Nephron (organoid): ENCODE measurements at regions not wholly inside any gene's neighbourhood (a gene's known extent, or its start where the extent isn't known, plus 50 kb on each side); places are given as distances from the start of the nearest gene placed in this dataset.

Experiments used
- H3K27ac Mint-ChIP-seq, 3 experiments: 2 replicates each; pipeline ENCODE4 v1.8.0; 2020; ENCODE audit warnings: mixed read lengths in 3 of 3, mild to moderate bottlenecking in 2 of 3, moderate library complexity in 1 of 3
- H3K27me3 Mint-ChIP-seq: 2 replicates; pipeline ENCODE4 v1.8.0; 2021; ENCODE audit warnings: low read depth, mild to moderate bottlenecking, moderate library complexity, mixed read lengths
- H3K36me3 Mint-ChIP-seq: 2 replicates; pipeline ENCODE4 v1.8.0; 2020; ENCODE audit warnings: low read depth, mixed read lengths
- H3K4me1 Mint-ChIP-seq: 2 replicates; pipeline ENCODE4 v1.8.0; 2020; ENCODE audit warnings: mixed read lengths
- H3K4me3 Mint-ChIP-seq, 3 experiments: 2 replicates each; pipeline ENCODE4 v1.8.0; 2020; ENCODE audit warnings: mild to moderate bottlenecking in 3 of 3, mixed read lengths in 3 of 3, moderate library complexity in 2 of 3
- H3K9me3 Mint-ChIP-seq: 2 replicates; pipeline ENCODE4 v1.8.0; 2020; ENCODE audit warnings: mixed read lengths
- CTCF ChIP-seq, 3 experiments: fragments of 200-600 bp; sonication (generic); IDR thresholded peaks; one replicate each; pipeline ENCODE4 v1.5.0; 2021; ENCODE audit warnings: antibody characterized with exemption in 3 of 3; ENCODE audit not compliant: unreplicated experiment in 3 of 3

- no peak overlapping the region for H3K27ac Mint-ChIP-seq
- TF ChIP-seq CTCF (IDR thresholded peaks at IDR 0.05; ENCODE audit: unreplicated experiment in 3 of 3), result no peak
- peaks cover 48% of the 10 kb centered on the region for H3K27me3 Mint-ChIP-seq
- no peak overlapping the region for H3K4me3 Mint-ChIP-seq
- H3K9me3 Mint-ChIP-seq, result no peaks in the 10 kb centered on the region
- no peaks in the 10 kb centered on the region for H3K36me3 Mint-ChIP-seq
- H3K4me1 Mint-ChIP-seq, result peaks cover 5% of the 10 kb centered on the region
These were observed 94.9 kb upstream of the ATP2B2 start for GRCh38 chr3:10600296-10600714.

- H3K27ac Mint-ChIP-seq, result no peak overlapping the region
- TF ChIP-seq CTCF (IDR thresholded peaks at IDR 0.05; ENCODE audit: unreplicated experiment in 3 of 3), result no peak
- H3K9me3 Mint-ChIP-seq, result no peaks in the 10 kb centered on the region
- H3K36me3 Mint-ChIP-seq, result no peaks in the 10 kb centered on the region
- peaks cover 5% of the 10 kb centered on the region for H3K4me1 Mint-ChIP-seq
- peaks cover 48% of the 10 kb centered on the region for H3K27me3 Mint-ChIP-seq
- no peak overlapping the region for H3K4me3 Mint-ChIP-seq
These were observed 95.3 kb upstream of the ATP2B2 start for GRCh38 chr3:10600726-10601125.

GRCh38 chr3:10601151-10601856 is 95.9 kb upstream of the ATP2B2 start:
- Mint-ChIP-seq H3K27me3 (peaks cover 43% of the 10 kb centered on the region), H3K4me1 (peaks cover 5% of the 10 kb centered on the region), H3K9me3 (no peaks in the 10 kb centered on the region), H3K27ac (no peak overlapping the region), H3K4me3 (no peak overlapping the region), H3K36me3 (no peaks in the 10 kb centered on the region)
- TF ChIP-seq CTCF (IDR thresholded peaks at IDR 0.05; ENCODE audit: unreplicated experiment in 3 of 3), result no peak

GRCh38 chr3:10601857-10602230 is 96.5 kb upstream of the ATP2B2 start:
- H3K4me3 Mint-ChIP-seq, result no peak overlapping the region
- no peaks in the 10 kb centered on the region for H3K36me3 Mint-ChIP-seq
- no peak for TF ChIP-seq CTCF (IDR thresholded peaks at IDR 0.05; ENCODE audit: unreplicated experiment in 3 of 3)
- H3K4me1 Mint-ChIP-seq, result peaks cover 5% of the 10 kb centered on the region
- H3K27me3 Mint-ChIP-seq, result peaks cover 43% of the 10 kb centered on the region
- no peaks in the 10 kb centered on the region for H3K9me3 Mint-ChIP-seq
- H3K27ac Mint-ChIP-seq, result no peak overlapping the region

- Mint-ChIP-seq H3K27ac (no peak overlapping the region), H3K4me3 (no peak overlapping the region), H3K27me3 (peaks cover 41% of the 10 kb centered on the region), H3K4me1 (peaks cover 5% of the 10 kb centered on the region), H3K9me3 (no peaks in the 10 kb centered on the region), H3K36me3 (no peaks in the 10 kb centered on the region)
- no peak for TF ChIP-seq CTCF (IDR thresholded peaks at IDR 0.05; ENCODE audit: unreplicated experiment in 3 of 3)
These were observed 96.9 kb upstream of the ATP2B2 start for GRCh38 chr3:10602271-10602670.
